Bronchial epithelial cell (primary cell): ENCODE measurements at regions not wholly inside any gene's neighbourhood (a gene's known extent, or its start where the extent isn't known, plus 50 kb on each side); places are given as distances from the start of the nearest gene placed in this dataset.

ENCODE experiments used
- DNase-seq: peaks from one replicate; pipeline ENCODE4 v3.0.0-alpha.2; 2010; ENCODE audit warnings: low read depth
- FAIRE-seq: peaks from 2 replicates; lab custom pipeline; 2011; peaks lifted over from hg19 to GRCh38; lab: Jason Lieb, UNC
- H3K27me3 ChIP-seq: 2 replicates; pipeline ENCODE4 v1.5.1; 2011; ENCODE audit warnings: low read length; ENCODE audit not compliant: control insufficient read depth, insufficient read depth
- H3K36me3 ChIP-seq: 2 replicates; pipeline ENCODE4 v1.5.1; 2011; ENCODE audit warnings: low read length; ENCODE audit not compliant: control insufficient read depth, insufficient read depth
- H3K4me3 ChIP-seq: 2 replicates; pipeline ENCODE4 v1.5.1; 2011; ENCODE audit warnings: mild to moderate bottlenecking, low read depth, low read length, control low read depth
- TF ChIP-seq, protein P1 (sequence below): IDR thresholded peaks from 2 replicates; pipeline ENCODE4 v1.5.1; 2011; ENCODE audit warnings: mild to moderate bottlenecking, moderate library complexity, low read length, control low read depth, inconsistent platforms; ENCODE audit not compliant: insufficient read depth, severe bottlenecking

GRCh38 chr10:59109826-59110225 lies 66.6 kb upstream of the PHYHIPL start:
- FAIRE-seq (no peak), DNase-seq (no peak)
- no peaks in the 10 kb centered on the region for H3K27me3 ChIP-seq
- no peaks in the 10 kb centered on the region for H3K36me3 ChIP-seq
- TF ChIP-seq, protein P1, sequence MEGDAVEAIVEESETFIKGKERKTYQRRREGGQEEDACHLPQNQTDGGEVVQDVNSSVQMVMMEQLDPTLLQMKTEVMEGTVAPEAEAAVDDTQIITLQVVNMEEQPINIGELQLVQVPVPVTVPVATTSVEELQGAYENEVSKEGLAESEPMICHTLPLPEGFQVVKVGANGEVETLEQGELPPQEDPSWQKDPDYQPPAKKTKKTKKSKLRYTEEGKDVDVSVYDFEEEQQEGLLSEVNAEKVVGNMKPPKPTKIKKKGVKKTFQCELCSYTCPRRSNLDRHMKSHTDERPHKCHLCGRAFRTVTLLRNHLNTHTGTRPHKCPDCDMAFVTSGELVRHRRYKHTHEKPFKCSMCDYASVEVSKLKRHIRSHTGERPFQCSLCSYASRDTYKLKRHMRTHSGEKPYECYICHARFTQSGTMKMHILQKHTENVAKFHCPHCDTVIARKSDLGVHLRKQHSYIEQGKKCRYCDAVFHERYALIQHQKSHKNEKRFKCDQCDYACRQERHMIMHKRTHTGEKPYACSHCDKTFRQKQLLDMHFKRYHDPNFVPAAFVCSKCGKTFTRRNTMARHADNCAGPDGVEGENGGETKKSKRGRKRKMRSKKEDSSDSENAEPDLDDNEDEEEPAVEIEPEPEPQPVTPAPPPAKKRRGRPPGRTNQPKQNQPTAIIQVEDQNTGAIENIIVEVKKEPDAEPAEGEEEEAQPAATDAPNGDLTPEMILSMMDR = no peak
- no peak overlapping the region for H3K4me3 ChIP-seq

- TF ChIP-seq, protein P1 = no peak
- FAIRE-seq (no peak), DNase-seq (no peak)
- Histone ChIP-seq H3K4me3 (no peak overlapping the region), H3K36me3 (no peaks in the 10 kb centered on the region), H3K27me3 (peaks cover 2% of the 10 kb centered on the region)
These were observed 52.3 kb upstream of the PHYHIPL start for GRCh38 chr10:59124187-59124586.

DNA sequence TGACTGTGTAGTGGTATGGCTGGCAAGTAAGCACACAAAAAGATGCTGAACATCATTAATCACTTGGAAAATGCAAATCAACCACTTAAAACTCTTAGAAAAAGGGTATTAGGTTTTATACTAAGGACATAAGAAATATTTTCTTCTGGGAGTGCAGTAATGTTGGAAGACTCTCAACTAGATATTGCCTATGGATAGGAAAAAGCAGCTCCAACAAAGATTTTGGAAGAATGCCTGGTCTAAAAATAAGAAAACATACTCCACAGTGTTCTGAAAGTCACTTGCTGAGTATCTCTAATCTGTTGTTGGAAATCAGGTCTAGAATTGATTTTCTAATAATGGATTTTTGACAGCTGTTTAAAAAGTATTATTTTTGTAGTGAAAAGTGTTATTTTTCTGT lies 50.8 kb upstream of the PHYHIPL start:
- Histone ChIP-seq H3K36me3 (no peaks in the 10 kb centered on the region), H3K27me3 (peaks cover 2% of the 10 kb centered on the region), H3K4me3 (no peak overlapping the region)
- DNase-seq (no peak), FAIRE-seq (no peak)
- TF ChIP-seq, protein P1 = no peak

DNA sequence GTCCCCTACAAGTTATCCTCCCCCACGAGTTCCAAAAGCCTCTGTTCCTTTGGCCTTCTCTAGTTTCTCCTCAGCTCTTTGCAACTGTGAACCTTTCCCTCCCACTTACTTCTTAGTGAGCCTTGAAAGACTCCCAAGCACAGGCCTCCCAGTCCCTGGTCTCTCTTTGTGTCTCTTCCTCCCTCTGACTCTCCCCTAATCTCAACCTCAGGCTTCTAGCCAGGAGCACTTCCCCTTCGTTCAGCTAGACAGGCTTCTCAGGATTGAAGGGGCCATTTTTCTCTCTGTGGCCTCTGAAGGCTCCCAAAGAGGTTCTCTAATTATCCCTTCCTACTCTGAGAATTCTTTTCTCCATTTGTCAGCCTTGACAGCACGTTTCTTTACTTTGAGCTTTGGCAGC lies 50.2 kb upstream of the PHYHIPL start:
- Histone ChIP-seq H3K27me3 (peaks cover 2% of the 10 kb centered on the region), H3K4me3 (no peak overlapping the region), H3K36me3 (no peaks in the 10 kb centered on the region)
- FAIRE-seq (no peak), DNase-seq (no peak)
- TF ChIP-seq, protein P1 = no peak
